ENCODE measurements at regions not wholly inside any gene's neighbourhood (a gene's known extent, or its start where the extent isn't known, plus 50 kb on each side); places are given as distances from the start of the nearest gene placed in this dataset.

DNA sequence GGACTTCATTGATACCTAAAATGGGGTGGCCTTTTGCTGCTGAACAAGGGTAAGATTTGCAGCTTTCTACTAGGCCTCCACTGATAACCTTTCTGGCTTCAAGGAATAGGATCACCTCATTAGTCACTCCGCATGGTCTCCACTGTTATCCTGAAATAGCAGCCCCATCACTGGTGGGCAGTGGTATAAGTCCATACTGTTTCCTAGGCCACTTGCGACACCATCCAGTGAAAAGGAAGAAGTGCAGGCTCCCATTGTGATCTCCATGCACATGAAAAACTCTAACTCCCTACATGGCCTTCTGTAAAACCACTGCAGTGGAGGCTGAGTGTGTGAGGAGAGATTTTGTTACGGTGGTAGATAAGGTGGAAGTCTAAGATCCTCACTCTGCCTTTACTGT lies 1455.9 kb downstream of the SI start:
- DNase-seq (ENCODE audit: low spot score) = no peak
- TF ChIP-seq CTCF (IDR thresholded peaks at IDR 0.05; ENCODE audit: extremely low read depth, insufficient read depth, missing control alignments) = no peak
- in situ Hi-C loops (cut with MboI; ENCODE audit: low pct_unique_long_range_greater_than_20kb, low sequenced_read_pairs, unreplicated experiment) = no loop called here

DNA sequence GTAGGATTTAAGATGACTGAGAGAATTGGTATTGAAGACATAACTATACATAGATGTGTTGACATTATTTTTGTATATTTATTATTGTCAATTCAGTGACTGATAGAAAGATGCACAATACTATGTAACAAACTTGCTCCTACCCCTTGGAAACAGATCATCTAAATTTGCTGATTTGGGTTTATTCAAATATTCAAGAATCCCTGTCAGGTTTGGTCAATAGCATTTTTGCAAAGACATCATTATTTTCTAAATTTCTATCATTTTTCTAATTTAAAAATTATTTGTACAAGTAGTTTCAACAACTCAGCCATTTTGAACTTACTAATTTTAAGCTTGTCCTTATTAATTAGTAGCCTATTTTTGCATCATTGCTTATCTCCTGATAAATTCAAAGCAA lies 1463.4 kb downstream of the SI start:
- in situ Hi-C loops (cut with MboI; ENCODE audit: low pct_unique_long_range_greater_than_20kb, low sequenced_read_pairs, unreplicated experiment) = no loop called here
- no peak for DNase-seq (ENCODE audit: low spot score)
- no peak for TF ChIP-seq CTCF (IDR thresholded peaks at IDR 0.05; ENCODE audit: extremely low read depth, insufficient read depth, missing control alignments)

- DNase-seq (ENCODE audit: low spot score) = no peak
- TF ChIP-seq CTCF (IDR thresholded peaks at IDR 0.05; ENCODE audit: extremely low read depth, insufficient read depth, missing control alignments) = no peak
- in situ Hi-C loops (cut with MboI; ENCODE audit: low pct_unique_long_range_greater_than_20kb, low sequenced_read_pairs, unreplicated experiment) = no loop called here
Measured at GRCh38 chr3:163605915-163606314, 1472.4 kb downstream of the SI start.

- DNase-seq (ENCODE audit: low spot score) = no peak
- no peak for TF ChIP-seq CTCF (IDR thresholded peaks at IDR 0.05; ENCODE audit: extremely low read depth, insufficient read depth, missing control alignments)
- in situ Hi-C loops (cut with MboI; ENCODE audit: low pct_unique_long_range_greater_than_20kb, low sequenced_read_pairs, unreplicated experiment) = no loop called here
Measured at GRCh38 chr3:163601426-163601825, 1476.9 kb downstream of the SI start.

DNA sequence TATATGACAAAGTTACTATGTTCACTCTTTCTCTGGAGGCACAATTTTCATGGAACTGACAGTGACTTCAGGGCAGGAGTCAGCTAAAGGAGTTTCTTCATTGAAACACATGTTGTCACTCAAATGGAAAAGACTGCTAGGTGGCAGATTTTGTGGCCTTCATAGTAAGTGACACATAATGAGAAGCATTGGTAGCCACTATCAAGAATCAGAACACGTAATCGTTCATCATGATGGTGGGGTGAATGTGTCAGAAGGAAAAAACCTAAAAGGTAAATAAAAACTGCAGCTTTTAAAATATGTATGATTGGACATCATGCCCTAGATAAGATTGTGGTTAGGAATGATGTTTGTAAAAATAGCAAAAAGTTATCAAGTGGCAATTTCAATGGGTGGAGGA lies 1491.0 kb downstream of the SI start:
- no peak for TF ChIP-seq CTCF (IDR thresholded peaks at IDR 0.05; ENCODE audit: extremely low read depth, insufficient read depth, missing control alignments)
- no peak for DNase-seq (ENCODE audit: low spot score)
- in situ Hi-C loops (cut with MboI; ENCODE audit: low pct_unique_long_range_greater_than_20kb, low sequenced_read_pairs, unreplicated experiment) = no loop called here

DNA sequence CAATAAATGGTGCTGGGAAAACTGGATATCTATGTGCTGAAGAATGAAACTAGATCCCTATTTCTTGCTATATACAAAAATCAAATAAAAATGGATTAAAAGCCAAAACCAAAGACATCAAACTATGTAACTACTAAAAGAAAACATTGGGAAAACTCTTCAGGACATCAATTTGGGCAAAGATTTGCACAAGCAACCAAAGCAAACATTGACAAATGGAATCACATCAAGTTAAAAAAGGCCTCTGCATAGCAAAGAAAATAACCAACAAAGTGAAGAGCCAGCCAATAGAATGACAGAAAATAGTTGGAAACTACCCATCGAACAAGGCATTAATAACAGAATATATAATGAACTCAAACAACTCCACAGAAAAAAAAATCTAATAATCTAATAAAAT lies 1495.3 kb downstream of the SI start:
- TF ChIP-seq CTCF (IDR thresholded peaks at IDR 0.05; ENCODE audit: extremely low read depth, insufficient read depth, missing control alignments) = no peak
- no peak for DNase-seq (ENCODE audit: low spot score)
- in situ Hi-C loops (cut with MboI; ENCODE audit: low pct_unique_long_range_greater_than_20kb, low sequenced_read_pairs, unreplicated experiment) = no loop called here

GRCh38 chr3:163577271-163577670 lies 1501.0 kb downstream of the SI start:
- DNase-seq (ENCODE audit: low spot score) = no peak
- in situ Hi-C loops (cut with MboI; ENCODE audit: low pct_unique_long_range_greater_than_20kb, low sequenced_read_pairs, unreplicated experiment) = no loop called here

More at GRCh38 chr3:163577271-163577670, 1501.0 kb downstream of the SI start:
- TF ChIP-seq CTCF (IDR thresholded peaks at IDR 0.05; ENCODE audit: extremely low read depth, insufficient read depth, missing control alignments) = no peak

All from GM13977 (cell line).